Prostate gland (tissue), 2 donors: ENCODE measurements at regions not wholly inside any gene's neighbourhood (a gene's known extent, or its start where the extent isn't known, plus 50 kb on each side); places are given as distances from the start of the nearest gene placed in this dataset.

Experiments
- CTCF ChIP-seq, 4 experiments: fragments of 200-600 bp in 2 of 4; fragments of 450-650 bp in 2 of 4; sonication (generic) in 2 of 4; IDR thresholded peaks; 1 replicate in 3 of 4; 2 replicates in 1 of 4; pipeline ENCODE4 v1.5.1; 2016 to 2019; ENCODE audit warnings: antibody characterized with exemption in 4 of 4, mild to moderate bottlenecking in 2 of 4, moderate library complexity in 2 of 4
- POLR2A ChIP-seq: fragments of 450-650 bp; IDR thresholded peaks from one replicate; pipeline ENCODE4 v1.6.1; 2016; ENCODE audit warnings: antibody characterized with exemption, mild to moderate bottlenecking
- POLR2AphosphoS5 ChIP-seq: sonication (generic); formaldehyde crosslinking; IDR thresholded peaks from one replicate; pipeline ENCODE4 v1.6.1; 2017; ENCODE audit warnings: antibody characterized with exemption

GRCh38 chr1:219788091-219788490 is 140.3 kb downstream of the SLC30A10 start:
- TF ChIP-seq CTCF (IDR thresholded peaks at IDR 0.05) (no peak), POLR2A (no peak), POLR2AphosphoS5 (no peak)
